ENCODE measurements at regions not wholly inside any gene's neighbourhood (a gene's known extent, or its start where the extent isn't known, plus 50 kb on each side); places are given as distances from the start of the nearest gene placed in this dataset.
"Not testable (repeated sequence)": the region's sequence is repeated elsewhere in the genome, so short reads cannot be mapped to it uniquely, and the experiment has no call there.

DNA sequence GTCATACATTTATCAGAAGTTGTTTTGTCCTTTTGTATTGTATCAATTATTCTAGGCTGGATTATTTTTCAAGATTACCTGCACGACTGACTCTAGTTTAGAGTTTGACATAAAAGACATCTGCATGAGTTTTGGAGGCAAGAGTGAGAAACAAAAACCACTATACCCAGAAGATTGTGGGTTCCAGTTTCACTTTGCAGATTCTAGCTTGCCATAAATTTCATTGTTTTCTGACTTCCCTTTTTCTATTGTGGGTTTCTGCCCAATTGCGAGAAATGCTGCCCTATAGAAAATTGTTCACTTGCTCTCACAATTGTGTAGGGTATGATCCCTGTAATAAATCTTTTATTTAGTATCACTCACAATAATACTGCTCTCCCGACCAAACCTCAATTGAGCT lies 1043.4 kb upstream of the CDH10 start:
- Histone ChIP-seq H3K4me3 (no peak overlapping the region), H3K36me3 (ENCODE audit: insufficient read depth, low read length) (no peaks in the 10 kb centered on the region), H3K9ac (ENCODE audit: insufficient read length) (no peak overlapping the region), H3K27ac (no peak overlapping the region), H3K9me3 (ENCODE audit: low read depth, low read length) (no peaks in the 10 kb centered on the region)
- TF ChIP-seq FOXP2 (optimal IDR thresholded peaks at IDR 0.05; ENCODE audit: control extremely low read depth, extremely low read length, insufficient read depth) (no peak), POLR2AphosphoS5 (IDR thresholded peaks at IDR 0.05; ENCODE audit: borderline replicate concordance, low read depth, low read length) (no peak), EZH2 (IDR thresholded peaks at IDR 0.05) (no peak)
- no peak for DNase-seq (ENCODE audit: low read depth, low spot score)

DNA sequence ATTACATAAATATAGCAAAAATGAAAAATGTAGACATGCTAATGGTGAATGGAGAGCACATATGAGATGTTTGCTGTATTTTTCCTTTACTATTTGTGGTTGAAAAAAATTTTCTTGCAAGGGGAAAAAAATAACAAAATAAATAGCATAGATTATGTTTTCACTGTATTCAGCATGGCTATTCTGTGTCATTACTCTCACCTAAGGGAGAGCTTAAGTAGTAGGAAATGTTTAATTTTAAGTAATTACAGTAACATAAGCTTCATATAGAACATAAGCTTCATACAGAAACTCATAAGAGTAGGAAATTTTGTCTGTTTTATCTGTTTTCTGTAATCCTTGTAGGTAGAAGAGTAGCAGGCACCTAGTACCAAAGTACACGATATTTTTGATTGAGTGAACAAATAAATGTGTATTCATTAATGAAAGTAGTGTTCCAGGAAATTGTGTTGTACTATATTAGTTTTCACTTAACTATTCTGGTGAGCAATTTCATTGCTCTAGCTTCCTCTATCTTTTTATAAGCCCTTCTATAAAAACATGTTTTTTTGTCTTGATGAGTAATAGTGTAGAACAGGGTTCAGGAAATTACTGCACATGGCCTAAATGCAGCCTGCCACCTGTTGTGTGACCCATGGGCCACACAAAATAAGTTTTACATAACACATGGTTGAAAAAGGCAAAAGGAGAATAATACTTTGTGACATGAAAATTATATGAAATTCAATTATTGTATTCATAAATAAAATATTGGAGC lies 1025.0 kb upstream of the CDH10 start:
- H3K27ac ChIP-seq = no peak overlapping the region
- no peak overlapping the region for H3K9ac ChIP-seq (ENCODE audit: insufficient read length)

DNA sequence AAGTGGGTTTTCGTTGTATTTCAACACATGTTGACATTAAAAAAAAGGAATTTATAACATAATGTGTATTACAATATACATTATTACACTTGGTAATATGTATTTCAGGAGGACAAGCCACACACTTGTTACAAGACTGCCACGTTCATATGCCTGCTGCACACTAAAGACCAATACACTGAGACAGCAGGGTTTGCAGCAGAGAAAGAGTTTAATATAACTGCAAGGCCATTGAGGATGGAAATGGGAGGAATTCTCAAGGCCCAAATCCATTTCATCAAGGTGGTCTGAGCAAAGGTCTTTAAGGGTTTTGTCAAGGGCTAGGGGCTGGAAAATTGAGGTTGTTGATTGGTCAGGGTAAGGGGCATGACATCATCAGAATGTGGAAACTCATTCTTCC lies 1017.8 kb upstream of the CDH10 start:
- no peak for TF ChIP-seq POLR2AphosphoS5 (IDR thresholded peaks at IDR 0.05; ENCODE audit: borderline replicate concordance, low read depth, low read length)
- no peak for TF ChIP-seq FOXP2 (optimal IDR thresholded peaks at IDR 0.05; ENCODE audit: control extremely low read depth, extremely low read length, insufficient read depth)
- no peak for TF ChIP-seq EZH2 (IDR thresholded peaks at IDR 0.05)
- no peaks in the 10 kb centered on the region for H3K9me3 ChIP-seq (ENCODE audit: low read depth, low read length)
- H3K27ac ChIP-seq = no peak overlapping the region

More for the DNA sequence above, 1025.0 kb upstream of the CDH10 start:
- TF ChIP-seq FOXP2 (optimal IDR thresholded peaks at IDR 0.05; ENCODE audit: control extremely low read depth, extremely low read length, insufficient read depth) (no peak), POLR2AphosphoS5 (IDR thresholded peaks at IDR 0.05; ENCODE audit: borderline replicate concordance, low read depth, low read length) (no peak), EZH2 (IDR thresholded peaks at IDR 0.05) (no peak)
- no peak for DNase-seq (ENCODE audit: low read depth, low spot score)
- Histone ChIP-seq H3K9me3 (ENCODE audit: low read depth, low read length) (no peaks in the 10 kb centered on the region), H3K4me3 (no peak overlapping the region), H3K36me3 (ENCODE audit: insufficient read depth, low read length) (no peaks in the 10 kb centered on the region)

DNA sequence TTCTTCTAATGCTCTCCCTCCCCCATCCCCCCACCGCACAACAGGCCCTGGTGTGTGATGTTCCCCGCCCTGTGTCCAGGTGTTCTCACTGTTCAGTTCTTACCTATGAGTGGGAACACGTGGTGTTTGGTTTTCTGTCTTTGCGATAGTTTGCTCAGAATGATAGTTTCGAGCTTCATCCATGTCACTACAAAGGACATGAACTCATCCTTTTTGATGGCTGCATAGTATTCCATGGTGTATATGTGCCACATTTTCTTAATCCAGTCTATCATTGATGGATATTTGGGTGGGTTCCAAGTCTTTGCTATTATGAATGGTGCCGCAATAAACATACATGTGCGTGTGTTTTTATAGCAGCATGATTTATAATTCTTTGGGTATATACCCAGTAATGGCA lies 1005.5 kb upstream of the CDH10 start:
- not testable (repeated sequence) for H3K9me3 ChIP-seq (ENCODE audit: low read depth, low read length); H3K9ac ChIP-seq (ENCODE audit: insufficient read length); H3K36me3 ChIP-seq (ENCODE audit: insufficient read depth, low read length); H3K27ac ChIP-seq; DNase-seq (ENCODE audit: low read depth, low spot score); H3K4me3 ChIP-seq

More for the DNA sequence above, 1017.8 kb upstream of the CDH10 start:
- H3K9ac ChIP-seq (ENCODE audit: insufficient read length) = no peak overlapping the region
- no peaks in the 10 kb centered on the region for H3K36me3 ChIP-seq (ENCODE audit: insufficient read depth, low read length)
- DNase-seq (ENCODE audit: low read depth, low spot score) = no peak
- H3K4me3 ChIP-seq = no peak overlapping the region

DNA sequence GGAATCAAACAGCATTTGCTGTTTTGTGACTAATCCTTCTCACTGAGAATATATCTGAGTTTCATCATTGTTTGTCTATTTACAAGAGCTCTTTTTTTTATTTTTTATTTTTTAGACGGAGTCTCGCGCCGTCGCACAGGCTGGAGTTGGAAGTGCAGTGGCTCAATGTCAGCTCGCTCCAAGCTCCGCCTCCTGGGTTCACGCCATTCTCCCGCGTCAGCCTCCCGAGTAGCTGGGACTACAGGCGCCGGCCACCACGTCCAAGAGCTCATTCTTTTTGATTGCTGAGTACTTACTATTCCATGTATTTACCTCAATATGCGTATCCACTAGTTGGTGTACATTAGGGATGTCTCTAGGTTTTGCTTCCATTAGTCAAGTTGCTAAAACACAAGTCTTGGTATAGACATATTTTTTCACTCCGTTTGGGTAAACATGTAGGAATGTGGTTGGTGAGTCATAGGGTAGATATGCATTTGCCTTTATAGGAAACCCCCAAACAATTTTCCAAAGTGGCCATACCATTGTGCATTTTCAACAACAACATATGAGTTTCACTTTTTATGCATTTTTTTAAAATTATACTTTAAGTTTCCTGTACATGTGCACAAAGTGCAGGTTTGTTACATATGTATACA lies 1005.0 kb upstream of the CDH10 start:
- Histone ChIP-seq H3K4me3 (no peak overlapping the region), H3K36me3 (ENCODE audit: insufficient read depth, low read length) (no peaks in the 10 kb centered on the region), H3K9me3 (ENCODE audit: low read depth, low read length) (no peaks in the 10 kb centered on the region), H3K9ac (ENCODE audit: insufficient read length) (no peak overlapping the region), H3K27ac (no peak overlapping the region)
- DNase-seq (ENCODE audit: low read depth, low spot score) = no peak
- TF ChIP-seq FOXP2 (optimal IDR thresholded peaks at IDR 0.05; ENCODE audit: control extremely low read depth, extremely low read length, insufficient read depth) (no peak), POLR2AphosphoS5 (IDR thresholded peaks at IDR 0.05; ENCODE audit: borderline replicate concordance, low read depth, low read length) (no peak), EZH2 (IDR thresholded peaks at IDR 0.05) (no peak)

DNA sequence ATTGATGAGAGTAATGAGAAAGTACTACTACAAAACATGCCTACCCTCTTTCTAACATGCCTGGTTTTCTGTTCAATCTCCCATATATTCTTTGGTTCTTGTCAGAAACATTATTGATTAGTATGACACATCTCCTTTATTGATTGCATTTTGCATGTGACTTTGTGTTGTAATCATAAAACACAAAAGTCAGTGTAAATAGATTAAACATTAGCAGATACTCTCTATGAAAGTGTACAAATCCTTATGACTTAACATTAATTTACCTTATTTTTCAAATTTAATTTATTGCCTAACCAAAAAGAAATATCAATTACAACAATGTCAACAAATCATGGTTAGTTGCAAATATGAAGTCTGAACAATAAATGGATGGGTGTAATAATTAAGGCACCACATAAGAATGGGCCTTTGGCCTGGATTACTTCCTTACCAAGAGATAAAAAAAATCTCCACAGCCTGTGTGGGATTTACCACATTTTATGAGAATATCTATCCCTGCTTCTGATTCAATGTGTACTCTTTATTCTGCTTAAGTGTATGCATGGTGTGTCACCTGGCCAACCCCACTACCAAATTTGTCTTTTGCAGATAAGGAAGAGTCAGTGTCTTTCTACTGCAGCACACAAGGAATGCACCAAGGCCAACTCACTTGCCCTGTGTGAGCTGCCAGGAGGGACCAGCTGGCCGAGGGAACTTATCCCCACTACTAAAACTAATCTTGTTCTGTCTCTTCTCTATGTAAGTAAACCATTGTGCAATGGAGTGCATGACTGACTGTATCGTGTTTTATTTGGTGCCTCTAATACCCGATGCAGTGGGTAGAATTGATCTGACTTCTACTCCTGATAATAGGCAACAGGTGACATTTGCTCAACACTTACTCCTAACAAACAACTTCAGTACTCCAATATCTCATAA lies 1001.9 kb upstream of the CDH10 start:
- no peak for TF ChIP-seq POLR2AphosphoS5 (IDR thresholded peaks at IDR 0.05; ENCODE audit: borderline replicate concordance, low read depth, low read length)
- no peak for TF ChIP-seq EZH2 (IDR thresholded peaks at IDR 0.05)
- TF ChIP-seq FOXP2 (optimal IDR thresholded peaks at IDR 0.05; ENCODE audit: control extremely low read depth, extremely low read length, insufficient read depth) = no peak
- no peak for DNase-seq (ENCODE audit: low read depth, low spot score)
- Histone ChIP-seq H3K27ac (no peak overlapping the region), H3K9me3 (ENCODE audit: low read depth, low read length) (no peaks in the 10 kb centered on the region), H3K36me3 (ENCODE audit: insufficient read depth, low read length) (no peaks in the 10 kb centered on the region), H3K4me3 (no peak overlapping the region), H3K9ac (ENCODE audit: insufficient read length) (no peak overlapping the region)

DNA sequence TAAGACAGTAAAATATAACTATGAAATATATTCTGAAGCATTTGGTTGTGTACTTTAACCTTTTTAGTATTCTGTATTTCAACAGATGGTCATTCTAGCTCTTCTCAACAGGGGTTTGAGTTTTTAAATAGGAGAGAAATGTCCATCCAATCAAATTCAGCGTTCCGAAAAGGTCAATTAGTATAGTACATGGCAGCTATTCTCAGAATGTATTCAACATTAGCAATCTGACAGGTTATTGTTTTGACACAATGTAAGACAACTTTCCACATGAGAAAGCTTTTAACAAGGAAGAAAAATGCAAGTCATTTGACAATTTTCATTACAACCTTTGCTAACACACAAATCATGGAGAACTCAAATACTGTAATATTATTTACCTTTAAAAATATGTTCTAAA lies 996.3 kb upstream of the CDH10 start:
- no peak for DNase-seq (ENCODE audit: low read depth, low spot score)
- Histone ChIP-seq H3K4me3 (no peak overlapping the region), H3K27ac (no peak overlapping the region), H3K36me3 (ENCODE audit: insufficient read depth, low read length) (no peaks in the 10 kb centered on the region), H3K9ac (ENCODE audit: insufficient read length) (no peak overlapping the region), H3K9me3 (ENCODE audit: low read depth, low read length) (no peaks in the 10 kb centered on the region)
- TF ChIP-seq FOXP2 (optimal IDR thresholded peaks at IDR 0.05; ENCODE audit: control extremely low read depth, extremely low read length, insufficient read depth) (no peak), EZH2 (IDR thresholded peaks at IDR 0.05) (no peak), POLR2AphosphoS5 (IDR thresholded peaks at IDR 0.05; ENCODE audit: borderline replicate concordance, low read depth, low read length) (no peak)

DNA sequence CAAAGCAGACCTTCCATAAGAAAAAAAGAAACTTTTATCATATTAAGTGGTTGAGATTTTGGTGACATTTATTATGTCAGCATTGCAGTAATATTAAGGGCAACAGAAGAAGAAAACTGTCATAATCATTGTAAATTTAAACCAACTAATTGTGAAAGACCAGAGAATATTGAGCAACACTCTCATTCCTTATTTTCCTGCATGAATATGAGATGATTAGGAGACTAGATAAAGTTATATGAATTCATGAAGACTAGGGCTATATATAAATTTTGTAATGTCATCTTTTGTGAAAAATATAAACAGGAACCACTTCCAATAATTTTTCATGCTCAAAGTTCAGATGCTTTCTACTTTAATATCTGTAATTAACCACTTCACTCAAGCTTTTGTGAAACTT lies 974.5 kb upstream of the CDH10 start:
- Histone ChIP-seq H3K9me3 (ENCODE audit: low read depth, low read length) (no peaks in the 10 kb centered on the region), H3K36me3 (ENCODE audit: insufficient read depth, low read length) (no peaks in the 10 kb centered on the region), H3K27ac (no peak overlapping the region), H3K9ac (ENCODE audit: insufficient read length) (no peak overlapping the region), H3K4me3 (no peak overlapping the region)
- DNase-seq (ENCODE audit: low read depth, low spot score) = peak; percentile 57
- TF ChIP-seq EZH2 (IDR thresholded peaks at IDR 0.05) = no peak
- no peak for TF ChIP-seq FOXP2 (optimal IDR thresholded peaks at IDR 0.05; ENCODE audit: control extremely low read depth, extremely low read length, insufficient read depth)
- no peak; the same call in 1 of the 2 replicates for TF ChIP-seq POLR2AphosphoS5 (IDR thresholded peaks at IDR 0.05; ENCODE audit: borderline replicate concordance, low read depth, low read length)

Data from SK-N-MC (cell line).